Activated T-cell treated with anti-CD3 and anti-CD28 coated beads, Interleukin-2, amount 50 U/mL, for 4 hours (primary cell): ENCODE measurements at regions not wholly inside any gene's neighbourhood (a gene's known extent, or its start where the extent isn't known, plus 50 kb on each side); places are given as distances from the start of the nearest gene placed in this dataset.

Experiments used
- ATAC-seq, 2 donors: fragments of 200-7000 bp; cut with Tn5 transposase; one replicate each; pipeline ENCODE4 v1.10.0; 2021
- DNase-seq: peaks from one replicate; pipeline ENCODE4 v3.0.0-alpha.2; 2020
- H3K27me3 Mint-ChIP-seq: one replicate; pipeline ENCODE4 v1.8.0; 2021; ENCODE audit warnings: low read depth, mixed read lengths
- H3K36me3 Mint-ChIP-seq: one replicate; pipeline ENCODE4 v1.8.0; 2022; ENCODE audit warnings: mixed read lengths; ENCODE audit not compliant: insufficient read depth
- H3K4me1 Mint-ChIP-seq: one replicate; pipeline ENCODE4 v1.8.0; 2021; ENCODE audit warnings: low read depth, mixed read lengths
- H3K4me3 Mint-ChIP-seq: one replicate; pipeline ENCODE4 v1.8.0; 2021; ENCODE audit warnings: mild to moderate bottlenecking, moderate library complexity, mixed read lengths
- H3K9me3 Mint-ChIP-seq: one replicate; pipeline ENCODE4 v1.8.0; 2021; ENCODE audit warnings: mixed read lengths

- no peaks in the 10 kb centered on the region for H3K27me3 Mint-ChIP-seq
- no peaks in the 10 kb centered on the region for H3K36me3 Mint-ChIP-seq
- no peak overlapping the region for H3K4me3 Mint-ChIP-seq
- no peaks in the 10 kb centered on the region for H3K9me3 Mint-ChIP-seq
- DNase-seq (no peak), ATAC-seq (no peak)
- no peaks in the 10 kb centered on the region for H3K4me1 Mint-ChIP-seq
Measured at GRCh38 chr18:73947180-73947921, 200.3 kb downstream of the FBXO15 start.

- Mint-ChIP-seq H3K36me3 (no peaks in the 10 kb centered on the region), H3K9me3 (no peaks in the 10 kb centered on the region), H3K4me1 (no peaks in the 10 kb centered on the region), H3K27me3 (peaks cover 4% of the 10 kb centered on the region), H3K4me3 (no peak overlapping the region)
- ATAC-seq (peak in 1 of 2 donors; percentile 40), DNase-seq (no peak)
Measured at GRCh38 chr18:73945130-73945792, 202.4 kb downstream of the FBXO15 start.

- DNase-seq (no peak), ATAC-seq (no peak)
- H3K4me3 Mint-ChIP-seq, result no peak overlapping the region
- peaks cover 4% of the 10 kb centered on the region for H3K27me3 Mint-ChIP-seq
- H3K36me3 Mint-ChIP-seq, result no peaks in the 10 kb centered on the region
- no peaks in the 10 kb centered on the region for H3K4me1 Mint-ChIP-seq
- H3K9me3 Mint-ChIP-seq, result no peaks in the 10 kb centered on the region
Measured at GRCh38 chr18:73944715-73945114, 202.9 kb downstream of the FBXO15 start.

- H3K4me1 Mint-ChIP-seq, result no peaks in the 10 kb centered on the region
- DNase-seq, result no peak
- peaks cover 4% of the 10 kb centered on the region for H3K27me3 Mint-ChIP-seq
- H3K9me3 Mint-ChIP-seq, result no peaks in the 10 kb centered on the region
- H3K4me3 Mint-ChIP-seq, result no peak overlapping the region
- H3K36me3 Mint-ChIP-seq, result no peaks in the 10 kb centered on the region
- ATAC-seq, result no peak
Measured at GRCh38 chr18:73943763-73944162, 203.9 kb downstream of the FBXO15 start.

GRCh38 chr18:73942956-73943355, 204.7 kb downstream of the FBXO15 start:
- ATAC-seq (no peak), DNase-seq (no peak)
- Mint-ChIP-seq H3K4me1 (no peaks in the 10 kb centered on the region), H3K27me3 (peaks cover 4% of the 10 kb centered on the region), H3K4me3 (no peak overlapping the region), H3K9me3 (no peaks in the 10 kb centered on the region), H3K36me3 (no peaks in the 10 kb centered on the region)

GRCh38 chr18:73942081-73942625, 205.5 kb downstream of the FBXO15 start:
- Mint-ChIP-seq H3K4me1 (no peaks in the 10 kb centered on the region), H3K4me3 (no peak overlapping the region), H3K27me3 (peaks cover 4% of the 10 kb centered on the region), H3K9me3 (no peaks in the 10 kb centered on the region), H3K36me3 (no peaks in the 10 kb centered on the region)
- DNase-seq (no peak), ATAC-seq (no peak)

GRCh38 chr18:73940721-73941120, 206.9 kb downstream of the FBXO15 start:
- H3K9me3 Mint-ChIP-seq, result no peaks in the 10 kb centered on the region
- DNase-seq, result no peak
- no peak for ATAC-seq
- no peak overlapping the region for H3K4me3 Mint-ChIP-seq
- H3K4me1 Mint-ChIP-seq, result no peaks in the 10 kb centered on the region
- H3K36me3 Mint-ChIP-seq, result no peaks in the 10 kb centered on the region
- peaks cover 4% of the 10 kb centered on the region for H3K27me3 Mint-ChIP-seq

GRCh38 chr18:73939391-73939790, 208.2 kb downstream of the FBXO15 start:
- Mint-ChIP-seq H3K4me1 (no peaks in the 10 kb centered on the region), H3K4me3 (no peak overlapping the region), H3K36me3 (no peaks in the 10 kb centered on the region), H3K9me3 (no peaks in the 10 kb centered on the region), H3K27me3 (peaks cover 4% of the 10 kb centered on the region)
- DNase-seq, result no peak
- no peak for ATAC-seq

- ATAC-seq (no peak), DNase-seq (no peak)
- Mint-ChIP-seq H3K9me3 (no peaks in the 10 kb centered on the region), H3K27me3 (no peaks in the 10 kb centered on the region), H3K4me3 (no peak overlapping the region), H3K4me1 (no peaks in the 10 kb centered on the region), H3K36me3 (no peaks in the 10 kb centered on the region)
Measured at GRCh38 chr18:73933685-73934084, 213.9 kb downstream of the FBXO15 start.

- no peaks in the 10 kb centered on the region for H3K36me3 Mint-ChIP-seq
- no peaks in the 10 kb centered on the region for H3K9me3 Mint-ChIP-seq
- H3K27me3 Mint-ChIP-seq, result no peaks in the 10 kb centered on the region
- H3K4me3 Mint-ChIP-seq, result no peak overlapping the region
- H3K4me1 Mint-ChIP-seq, result no peaks in the 10 kb centered on the region
- ATAC-seq, result no peak
- DNase-seq, result no peak
Measured at GRCh38 chr18:73932976-73933375, 214.7 kb downstream of the FBXO15 start.

GRCh38 chr18:73927496-73927895, 220.1 kb downstream of the FBXO15 start:
- no peaks in the 10 kb centered on the region for H3K9me3 Mint-ChIP-seq

GRCh38 chr18:73924836-73925235, 222.8 kb downstream of the FBXO15 start:
- ATAC-seq, result no peak
- Mint-ChIP-seq H3K4me1 (no peaks in the 10 kb centered on the region), H3K36me3 (no peaks in the 10 kb centered on the region), H3K9me3 (no peaks in the 10 kb centered on the region), H3K4me3 (no peak overlapping the region), H3K27me3 (peaks cover 12% of the 10 kb centered on the region)
- no peak for DNase-seq

More at GRCh38 chr18:73927496-73927895, 220.1 kb downstream of the FBXO15 start:
- H3K4me3 Mint-ChIP-seq, result no peak overlapping the region
- ATAC-seq, result no peak
- no peaks in the 10 kb centered on the region for H3K36me3 Mint-ChIP-seq
- peaks cover 9% of the 10 kb centered on the region for H3K27me3 Mint-ChIP-seq
- no peaks in the 10 kb centered on the region for H3K4me1 Mint-ChIP-seq
- no peak for DNase-seq

- ATAC-seq (no peak), DNase-seq (no peak)
- Mint-ChIP-seq H3K9me3 (no peaks in the 10 kb centered on the region), H3K36me3 (no peaks in the 10 kb centered on the region), H3K4me3 (no peak overlapping the region), H3K4me1 (no peaks in the 10 kb centered on the region), H3K27me3 (peaks cover 12% of the 10 kb centered on the region)
Measured at GRCh38 chr18:73924307-73924706, 223.3 kb downstream of the FBXO15 start.

GRCh38 chr18:73923866-73924265, 223.8 kb downstream of the FBXO15 start:
- no peaks in the 10 kb centered on the region for H3K36me3 Mint-ChIP-seq
- no peaks in the 10 kb centered on the region for H3K4me1 Mint-ChIP-seq
- ATAC-seq, result no peak
- H3K9me3 Mint-ChIP-seq, result no peaks in the 10 kb centered on the region
- DNase-seq, result no peak
- H3K4me3 Mint-ChIP-seq, result no peak overlapping the region
- peaks cover 12% of the 10 kb centered on the region for H3K27me3 Mint-ChIP-seq

- no peaks in the 10 kb centered on the region for H3K9me3 Mint-ChIP-seq
- no peaks in the 10 kb centered on the region for H3K36me3 Mint-ChIP-seq
- no peak for DNase-seq
- H3K4me3 Mint-ChIP-seq, result no peak overlapping the region
- H3K27me3 Mint-ChIP-seq, result peaks cover 12% of the 10 kb centered on the region
- no peaks in the 10 kb centered on the region for H3K4me1 Mint-ChIP-seq
- ATAC-seq, result no peak
Measured at GRCh38 chr18:73920033-73920432, 227.6 kb downstream of the FBXO15 start.
